Activated CD4-positive, alpha-beta T cell treated with anti-CD3 and anti-CD28 coated beads, Interleukin-2, Interleukin-4, amounts not matched to agents 100 ng/mL and 50 ng/mL, durations not matched to agents 16 hours and 8 hours (primary cell): ENCODE measurements at regions not wholly inside any gene's neighbourhood (a gene's known extent, or its start where the extent isn't known, plus 50 kb on each side); places are given as distances from the start of the nearest gene placed in this dataset.
"Not testable (repeated sequence)": the region's sequence is repeated elsewhere in the genome, so short reads cannot be mapped to it uniquely, and the experiment has no call there.

ENCODE experiments used
- DNase-seq: peaks from one replicate; pipeline ENCODE4 v3.0.0-alpha.2; 2020; ENCODE audit warnings: low spot score

GRCh38 chr2:109690822-109691541, 76.8 kb downstream of the SOWAHC start:
- no peak for DNase-seq

- DNase-seq = no peak
These were observed 78.0 kb downstream of the SOWAHC start for GRCh38 chr2:109692013-109692743.

DNA sequence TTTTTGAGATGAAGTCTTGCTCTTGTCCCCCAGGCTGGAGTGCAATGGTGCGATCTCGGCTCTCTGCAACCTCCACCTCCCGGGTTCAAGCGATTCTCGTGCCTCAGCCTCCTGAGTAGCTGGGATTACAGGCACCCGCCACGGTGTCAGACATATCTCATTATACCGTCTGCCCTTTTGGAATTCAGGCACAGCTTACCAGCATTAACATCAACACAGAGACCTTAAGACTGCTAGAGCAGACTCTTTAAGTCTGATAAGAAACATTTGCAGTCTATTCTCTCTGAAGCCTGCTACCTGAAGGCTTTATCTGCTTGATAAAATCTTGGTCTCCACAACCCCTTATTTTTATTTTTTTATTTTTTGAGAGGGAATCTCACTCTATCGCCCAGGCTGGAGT, 78.7 kb downstream of the SOWAHC start:
- not testable (repeated sequence) for DNase-seq

DNA sequence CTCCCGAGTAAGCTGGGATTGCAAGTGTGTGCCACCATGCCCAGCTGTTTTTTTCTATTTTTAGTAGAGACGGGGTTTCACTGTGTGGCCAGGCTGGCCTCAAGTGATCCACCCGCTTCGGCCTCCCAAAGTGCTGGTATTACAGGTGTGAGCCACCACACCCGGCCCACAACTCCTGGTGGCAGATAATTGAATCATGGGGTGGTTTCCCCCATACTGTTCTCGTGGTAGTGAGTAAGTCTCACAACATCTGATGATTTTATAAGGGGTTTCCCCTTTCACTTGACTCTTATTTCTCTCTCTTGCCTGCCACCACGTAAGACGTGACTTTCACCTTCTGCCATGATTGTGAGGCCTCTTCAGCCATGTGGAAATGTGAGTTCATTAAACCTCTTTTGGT, 79.1 kb downstream of the SOWAHC start:
- DNase-seq = peak; percentile 7

- DNase-seq = no peak
These were observed 80.0 kb downstream of the SOWAHC start for GRCh38 chr2:109694190-109694589.

DNA sequence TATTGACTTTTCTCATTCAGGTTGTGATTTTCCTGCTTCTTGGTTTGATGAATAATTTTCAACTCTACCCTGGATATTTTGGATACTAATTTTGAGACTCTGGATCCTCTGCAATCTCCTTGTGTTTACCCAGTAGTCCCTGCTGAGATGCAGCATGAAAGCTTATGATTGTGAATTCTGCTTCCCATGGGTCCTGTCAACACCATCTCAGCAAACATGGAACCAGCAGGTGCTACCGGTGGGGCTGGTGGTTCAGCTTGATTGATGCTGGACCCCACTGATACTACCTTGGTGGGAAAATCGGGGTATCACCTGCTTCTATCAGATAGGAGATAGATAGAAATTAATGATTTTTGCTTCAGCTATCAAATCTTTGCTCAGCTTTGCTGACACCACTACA, 81.1 kb downstream of the SOWAHC start:
- no peak for DNase-seq

- DNase-seq = no peak
These were observed 85.5 kb downstream of the SOWAHC start for GRCh38 chr2:109699646-109700045.

DNA sequence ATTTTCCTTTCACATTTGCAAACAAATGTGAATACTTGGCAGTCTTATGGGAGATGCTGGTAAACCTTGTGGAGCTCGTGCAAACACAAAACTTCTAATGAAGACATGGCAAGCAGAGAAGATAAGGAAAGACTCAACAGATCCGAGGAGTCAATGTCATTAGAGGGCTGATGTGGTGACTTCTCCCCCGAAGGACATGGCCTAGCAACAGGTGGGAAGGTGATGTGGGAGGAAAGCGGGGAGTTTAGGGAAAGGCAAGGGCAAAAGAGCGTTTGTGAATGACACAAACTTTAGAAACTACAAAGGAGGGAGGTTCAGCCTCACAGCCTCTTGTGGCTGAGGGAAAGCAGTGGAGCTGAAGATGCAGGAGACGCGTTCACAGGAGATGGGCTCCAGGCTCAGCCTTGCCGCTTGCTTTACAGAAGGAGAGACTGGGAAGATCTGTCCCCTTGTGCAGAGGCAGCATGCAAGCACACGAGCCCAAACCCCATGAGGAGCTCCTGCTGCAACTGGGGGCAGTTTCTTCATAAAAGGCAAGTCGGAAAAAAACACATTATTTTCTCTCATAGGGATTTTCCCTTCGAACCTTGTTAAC, 86.6 kb downstream of the SOWAHC start:
- DNase-seq = no peak

- DNase-seq = no peak
These were observed 87.2 kb downstream of the SOWAHC start for GRCh38 chr2:109701362-109701761.

- no peak for DNase-seq
These were observed 88.3 kb downstream of the SOWAHC start for GRCh38 chr2:109702250-109702985.

DNA sequence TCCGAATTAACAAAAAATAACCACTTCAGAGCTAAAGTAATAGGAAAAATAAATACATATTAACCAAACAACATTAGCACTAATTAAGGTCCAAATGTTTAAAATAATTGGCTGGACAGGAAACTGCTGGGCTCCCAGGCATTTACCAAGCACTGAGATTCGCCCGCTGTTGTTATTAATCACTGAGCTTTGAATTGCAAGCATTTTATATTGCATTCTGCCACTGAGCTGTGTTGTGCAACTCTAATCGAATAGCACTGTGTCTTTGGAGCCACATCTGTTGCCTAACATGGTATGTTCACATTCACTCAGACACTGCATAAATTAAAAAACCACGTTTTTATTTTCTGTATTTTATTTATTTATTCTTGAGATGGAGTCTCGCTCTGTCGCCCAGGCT, 88.9 kb downstream of the SOWAHC start:
- no peak for DNase-seq

DNA sequence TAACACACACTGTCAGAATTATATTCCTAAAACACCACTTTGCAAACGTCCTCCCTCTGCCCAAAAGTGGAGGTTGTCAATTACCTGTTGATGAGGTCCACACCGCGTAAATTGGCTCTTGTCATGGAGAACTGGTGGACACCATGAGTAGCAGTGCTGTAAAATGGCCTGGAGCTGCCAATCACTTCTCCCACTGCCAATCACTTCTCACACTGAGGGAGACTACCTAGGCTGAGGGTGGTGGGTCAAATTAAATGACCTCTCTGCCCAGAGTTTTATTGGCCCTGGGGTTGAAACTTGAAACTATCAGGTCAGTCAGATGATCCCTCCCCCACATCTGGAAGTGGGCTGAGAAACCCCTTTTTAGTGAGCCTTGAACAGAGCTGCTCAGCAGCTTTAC, 89.6 kb downstream of the SOWAHC start:
- no peak for DNase-seq

DNA sequence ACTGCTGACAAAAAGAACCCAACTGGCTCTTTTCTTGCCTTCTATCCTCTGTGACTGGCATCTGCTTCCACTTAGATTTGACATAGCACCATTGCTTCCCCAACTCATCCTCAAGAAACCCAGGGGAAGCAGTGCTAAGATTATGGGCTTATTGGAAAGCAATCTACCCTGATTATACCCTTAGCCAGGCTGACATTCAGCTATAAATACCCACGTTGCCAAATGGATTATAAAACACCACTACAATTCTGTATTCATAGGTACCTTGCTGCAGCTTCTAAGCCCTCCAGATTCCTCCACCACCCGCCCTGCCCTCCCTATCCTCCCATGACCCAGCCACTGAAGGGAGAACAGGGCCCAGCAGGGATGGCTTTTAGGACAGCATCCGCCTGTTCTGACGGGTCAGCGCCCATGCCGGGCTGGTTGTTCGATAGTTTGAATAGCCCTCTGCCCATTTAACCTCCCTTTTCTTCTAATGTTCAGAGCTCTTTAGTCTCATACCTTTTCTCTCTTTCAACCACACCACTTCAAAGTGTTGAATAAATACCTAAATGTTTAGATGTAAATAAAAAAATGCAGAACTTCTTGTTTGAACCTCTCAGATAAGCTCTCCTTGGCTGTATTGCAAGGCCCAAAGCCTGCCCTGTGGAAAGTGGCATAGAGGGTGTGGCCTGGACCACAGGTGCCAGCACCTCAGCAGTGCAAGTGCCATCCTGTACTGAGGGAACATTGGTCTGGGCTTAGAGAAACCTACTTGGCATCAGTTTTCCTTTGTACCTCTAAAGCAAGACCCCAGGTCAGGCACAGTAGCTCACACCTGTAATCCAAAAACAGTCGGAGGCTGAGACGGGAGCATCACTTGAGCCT, 86.6 kb upstream of the RGPD5 start:
- DNase-seq = no peak

GRCh38 chr2:109710505-109711229, 83.4 kb upstream of the RGPD5 start:
- no peak for DNase-seq

- DNase-seq = no peak
These were observed 82.6 kb upstream of the RGPD5 start for GRCh38 chr2:109711230-109712122.

- DNase-seq = no peak
These were observed 82.0 kb upstream of the RGPD5 start for GRCh38 chr2:109712123-109712449.

DNA sequence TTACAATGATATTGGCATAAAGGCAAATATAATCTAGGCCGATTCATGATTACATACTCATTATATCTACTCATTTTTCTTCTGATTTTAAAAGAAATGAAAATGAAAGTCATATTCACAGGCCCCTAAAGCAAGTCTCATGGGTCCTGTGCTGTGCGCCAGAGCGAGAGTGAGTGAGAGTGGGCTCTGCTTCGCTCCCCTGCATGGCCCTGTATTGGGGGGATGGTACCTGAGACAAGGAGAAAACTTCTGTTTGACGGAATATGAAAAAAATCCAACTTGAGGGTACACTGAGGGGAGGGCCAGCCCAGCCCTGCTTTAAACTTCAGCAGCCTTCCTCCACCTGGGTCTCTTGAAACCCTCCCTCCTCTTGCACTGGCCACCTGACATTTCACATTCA, 81.4 kb upstream of the RGPD5 start:
- no peak for DNase-seq

DNA sequence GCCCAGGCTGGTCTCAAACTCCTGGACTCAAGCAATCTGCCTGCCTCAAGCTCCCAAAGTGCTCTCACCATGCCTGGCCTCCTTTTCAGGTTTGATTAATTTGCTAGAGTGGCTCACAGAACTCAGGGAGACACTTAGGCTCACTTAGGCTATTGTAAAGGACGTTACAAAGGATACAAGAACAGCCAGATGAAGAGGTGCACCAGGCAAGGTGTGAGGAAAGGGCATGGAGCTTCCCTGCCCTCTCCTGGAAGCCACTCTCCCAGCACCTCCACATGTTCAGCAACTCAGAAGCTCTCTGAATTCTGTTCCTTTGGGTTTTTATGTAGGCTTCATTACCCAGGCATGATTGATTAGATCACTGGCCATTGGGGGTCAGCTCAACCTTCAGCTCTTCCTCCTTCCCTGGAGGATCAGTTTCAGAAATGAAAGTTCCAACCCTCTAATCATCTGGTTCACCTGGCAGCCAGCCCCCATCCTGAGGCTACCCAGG, 78.7 kb upstream of the RGPD5 start:
- no peak for DNase-seq

DNA sequence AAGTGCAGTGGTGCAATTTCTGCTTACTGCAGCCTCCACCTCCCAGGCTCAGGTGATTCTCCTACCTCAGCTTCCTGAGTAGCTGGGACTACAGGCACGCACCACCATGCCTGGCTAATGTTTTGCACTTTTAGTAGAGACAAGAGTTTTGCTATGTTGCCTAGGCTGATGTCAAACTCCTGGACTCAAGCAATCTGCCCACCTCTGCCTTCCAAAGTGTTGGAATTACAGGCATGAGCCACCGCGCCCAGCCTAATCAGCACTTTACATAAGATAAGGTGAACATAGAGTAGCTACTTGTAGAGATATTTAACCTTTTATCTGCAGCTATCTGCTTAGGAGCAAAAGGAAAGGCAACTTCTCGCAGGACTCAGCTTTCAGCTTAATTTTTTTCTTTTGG, 77.5 kb upstream of the RGPD5 start:
- not testable (repeated sequence) for DNase-seq

DNA sequence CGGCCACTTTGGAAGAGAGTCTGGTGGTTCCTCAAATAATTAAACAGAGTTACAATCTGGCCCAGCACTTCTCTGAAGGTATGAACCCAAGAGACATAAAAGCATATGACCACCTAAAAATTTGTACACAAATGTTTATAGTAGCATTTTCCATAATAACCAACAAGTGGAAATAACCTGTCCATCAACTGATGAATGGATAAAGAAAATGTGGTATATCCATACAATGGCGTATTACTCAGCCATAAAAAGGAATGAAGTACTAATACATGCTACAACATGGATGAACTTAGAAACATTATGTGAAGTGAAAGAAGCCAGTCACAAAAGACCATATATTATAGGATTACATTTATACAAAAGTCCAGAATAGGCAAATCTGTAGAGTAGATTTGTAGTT, 76.0 kb upstream of the RGPD5 start:
- DNase-seq = no peak
